HFFc6 (cell line): ENCODE measurements at regions not wholly inside any gene's neighbourhood (a gene's known extent, or its start where the extent isn't known, plus 50 kb on each side); places are given as distances from the start of the nearest gene placed in this dataset.

Source experiments
- DNase-seq: peaks from one replicate; pipeline ENCODE4 v3.0.0-alpha.2; 2018
- H3K27ac Mint-ChIP-seq: 2 replicates; pipeline ENCODE4 v1.8.0; 2020; ENCODE audit warnings: mild to moderate bottlenecking, mixed read lengths
- H3K27me3 Mint-ChIP-seq: 2 replicates; pipeline ENCODE4 v1.8.0; 2021; ENCODE audit warnings: mild to moderate bottlenecking, moderate library complexity, mixed read lengths; ENCODE audit not compliant: insufficient read depth
- H3K36me3 Mint-ChIP-seq: 2 replicates; pipeline ENCODE4 v1.8.0; 2021; ENCODE audit warnings: low read depth, mixed read lengths
- H3K4me1 Mint-ChIP-seq: 2 replicates; pipeline ENCODE4 v1.8.0; 2020; ENCODE audit warnings: low read depth, mixed read lengths
- H3K4me3 Mint-ChIP-seq: 2 replicates; pipeline ENCODE4 v1.8.0; 2020; ENCODE audit warnings: mild to moderate bottlenecking, moderate library complexity, mixed read lengths
- H3K9me3 Mint-ChIP-seq: 2 replicates; pipeline ENCODE4 v1.8.0; 2020; ENCODE audit warnings: mild to moderate bottlenecking, mixed read lengths
- TF ChIP-seq, protein P1 (sequence below): fragments of 200-600 bp; sonication (generic); IDR thresholded peaks from 2 replicates; pipeline ENCODE4 v1.5.0; 2021; ENCODE audit warnings: antibody characterized with exemption, mild to moderate bottlenecking

DNA sequence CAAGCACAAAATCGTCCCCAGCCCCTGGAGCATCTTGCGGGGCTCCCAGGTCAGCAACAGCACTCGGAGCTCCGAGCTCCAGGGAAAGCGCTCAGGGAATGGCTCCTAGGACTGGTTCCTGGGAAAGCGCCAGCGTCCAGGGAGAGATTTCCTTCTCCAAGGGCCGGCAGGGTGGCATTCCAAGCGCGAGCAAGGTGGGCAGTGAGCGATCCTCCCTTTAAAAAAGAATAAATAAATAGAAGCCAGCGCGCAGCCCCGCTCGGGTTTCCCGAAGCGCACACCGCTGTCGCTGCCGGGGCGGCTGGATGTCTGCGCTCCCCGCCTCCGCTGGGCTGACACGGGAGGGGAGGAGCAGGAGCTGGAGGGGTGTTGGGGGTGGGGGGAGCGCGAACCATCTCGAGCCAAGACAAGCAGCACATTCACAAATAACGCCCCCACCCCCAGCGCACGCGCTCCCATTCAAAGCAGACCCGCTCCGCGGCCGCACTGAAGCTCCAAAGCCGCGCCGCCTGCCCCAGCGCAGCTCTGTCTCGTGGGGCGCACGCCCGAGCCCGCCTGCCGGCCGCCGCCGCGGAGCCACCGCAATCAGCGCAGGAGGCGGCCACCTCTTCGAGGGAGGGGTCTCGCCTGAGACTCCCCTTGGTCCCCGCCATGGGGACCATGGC, 327.4 kb downstream of the SH3GL2 start:
- no peaks in the 10 kb centered on the region for H3K4me1 Mint-ChIP-seq
- no peak overlapping the region for H3K27ac Mint-ChIP-seq
- no peak overlapping the region for H3K4me3 Mint-ChIP-seq
- H3K36me3 Mint-ChIP-seq = no peaks in the 10 kb centered on the region
- H3K27me3 Mint-ChIP-seq = peaks cover 6% of the 10 kb centered on the region; the same call in 1 of the 2 replicates
- no peak for DNase-seq
- H3K9me3 Mint-ChIP-seq = peaks cover 8% of the 10 kb centered on the region
- TF ChIP-seq, protein P1, sequence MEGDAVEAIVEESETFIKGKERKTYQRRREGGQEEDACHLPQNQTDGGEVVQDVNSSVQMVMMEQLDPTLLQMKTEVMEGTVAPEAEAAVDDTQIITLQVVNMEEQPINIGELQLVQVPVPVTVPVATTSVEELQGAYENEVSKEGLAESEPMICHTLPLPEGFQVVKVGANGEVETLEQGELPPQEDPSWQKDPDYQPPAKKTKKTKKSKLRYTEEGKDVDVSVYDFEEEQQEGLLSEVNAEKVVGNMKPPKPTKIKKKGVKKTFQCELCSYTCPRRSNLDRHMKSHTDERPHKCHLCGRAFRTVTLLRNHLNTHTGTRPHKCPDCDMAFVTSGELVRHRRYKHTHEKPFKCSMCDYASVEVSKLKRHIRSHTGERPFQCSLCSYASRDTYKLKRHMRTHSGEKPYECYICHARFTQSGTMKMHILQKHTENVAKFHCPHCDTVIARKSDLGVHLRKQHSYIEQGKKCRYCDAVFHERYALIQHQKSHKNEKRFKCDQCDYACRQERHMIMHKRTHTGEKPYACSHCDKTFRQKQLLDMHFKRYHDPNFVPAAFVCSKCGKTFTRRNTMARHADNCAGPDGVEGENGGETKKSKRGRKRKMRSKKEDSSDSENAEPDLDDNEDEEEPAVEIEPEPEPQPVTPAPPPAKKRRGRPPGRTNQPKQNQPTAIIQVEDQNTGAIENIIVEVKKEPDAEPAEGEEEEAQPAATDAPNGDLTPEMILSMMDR = no peak

DNA sequence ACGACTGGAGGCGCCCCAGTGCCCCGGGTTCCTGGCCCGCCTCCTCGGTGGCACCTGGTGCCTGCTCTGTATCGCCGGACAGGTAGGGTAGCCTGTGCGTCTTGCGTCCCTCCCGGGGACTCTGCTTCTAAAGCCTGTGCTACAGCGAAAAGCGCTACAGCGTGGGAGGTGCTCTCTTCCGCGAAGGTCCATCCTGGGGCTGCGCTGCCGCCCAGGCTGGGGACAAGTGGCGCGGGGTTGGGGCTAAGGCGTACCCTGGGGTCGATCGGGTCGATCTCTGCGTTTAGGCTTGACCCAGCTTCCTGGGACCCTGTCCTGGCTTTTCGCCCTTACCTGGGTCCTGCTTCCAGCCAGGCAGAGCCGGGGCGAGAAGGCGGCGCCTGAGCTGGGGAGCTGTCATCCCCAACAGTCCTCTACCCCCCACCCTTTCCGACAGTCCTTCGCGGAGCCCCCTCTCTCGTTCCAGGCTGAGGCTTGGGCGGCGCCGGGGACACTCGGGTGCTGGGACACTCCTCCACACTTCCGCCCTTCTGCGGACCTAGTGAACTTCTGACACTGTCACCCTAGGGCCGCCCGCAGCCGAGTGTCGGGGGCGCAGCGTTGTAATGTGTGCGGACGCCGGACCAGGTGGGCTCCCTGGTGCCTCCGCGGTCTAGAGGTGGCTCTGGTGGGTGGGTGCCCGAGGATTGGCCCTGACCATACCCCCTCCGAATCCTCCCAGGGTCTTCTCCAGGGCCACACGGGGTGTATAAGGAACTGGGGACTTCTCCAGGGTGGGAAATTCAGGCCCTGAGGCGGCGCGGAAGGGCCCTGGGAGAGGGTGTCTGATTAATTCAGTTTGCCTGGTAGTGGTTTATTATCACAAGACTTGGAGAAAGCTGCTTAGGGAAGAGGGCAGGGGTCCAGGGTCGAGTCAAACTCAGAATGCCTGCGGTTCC, 328.2 kb downstream of the SH3GL2 start:
- TF ChIP-seq, protein P1 = no peak
- H3K4me3 Mint-ChIP-seq = no peak overlapping the region
- H3K4me1 Mint-ChIP-seq = no peaks in the 10 kb centered on the region
- H3K27me3 Mint-ChIP-seq = peaks cover 6% of the 10 kb centered on the region; the same call in 1 of the 2 replicates
- DNase-seq = no peak
- H3K36me3 Mint-ChIP-seq = no peaks in the 10 kb centered on the region
- peaks cover 8% of the 10 kb centered on the region for H3K9me3 Mint-ChIP-seq
- no peak overlapping the region for H3K27ac Mint-ChIP-seq

DNA sequence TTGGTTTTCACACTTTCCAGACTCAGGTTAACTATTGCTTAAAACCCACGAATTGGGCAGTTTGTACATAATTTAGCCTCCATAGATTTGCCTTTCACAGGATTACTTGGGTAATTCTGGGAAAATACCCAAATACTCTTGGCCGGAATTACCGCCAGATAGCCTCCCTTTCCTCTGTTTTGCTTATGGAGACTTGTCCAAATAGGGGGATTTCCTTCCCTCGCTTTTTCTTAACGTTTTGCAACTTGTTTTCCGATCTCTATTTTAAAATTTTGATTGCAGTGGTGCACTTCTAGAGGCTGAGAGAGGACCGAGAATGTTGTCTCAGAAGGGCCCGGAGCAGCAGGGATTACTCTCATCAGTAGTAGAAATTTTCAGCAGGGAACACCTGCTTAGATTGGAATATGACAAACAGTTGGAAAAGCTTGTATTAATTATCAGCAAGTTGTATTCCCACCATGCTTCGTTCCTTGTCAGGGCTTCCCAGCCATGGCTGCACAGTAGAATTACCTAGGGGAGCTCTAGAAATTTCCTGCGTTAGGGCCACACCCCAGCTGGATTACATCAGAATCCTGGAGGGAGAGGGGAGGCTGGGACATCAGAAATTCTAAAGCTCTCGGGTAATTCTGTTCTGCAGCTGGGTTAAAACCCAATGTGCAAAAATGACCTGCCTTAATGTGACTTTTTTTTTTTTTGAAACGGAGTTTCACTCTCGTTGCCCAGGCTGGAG, 329.1 kb downstream of the SH3GL2 start:
- H3K9me3 Mint-ChIP-seq = peaks cover 4% of the 10 kb centered on the region
- DNase-seq = no peak
- H3K27me3 Mint-ChIP-seq = peaks cover 6% of the 10 kb centered on the region; the same call in 1 of the 2 replicates
- TF ChIP-seq, protein P1 = no peak
- no peaks in the 10 kb centered on the region for H3K4me1 Mint-ChIP-seq
- H3K27ac Mint-ChIP-seq = no peak overlapping the region
- H3K36me3 Mint-ChIP-seq = no peaks in the 10 kb centered on the region
- no peak overlapping the region for H3K4me3 Mint-ChIP-seq

DNA sequence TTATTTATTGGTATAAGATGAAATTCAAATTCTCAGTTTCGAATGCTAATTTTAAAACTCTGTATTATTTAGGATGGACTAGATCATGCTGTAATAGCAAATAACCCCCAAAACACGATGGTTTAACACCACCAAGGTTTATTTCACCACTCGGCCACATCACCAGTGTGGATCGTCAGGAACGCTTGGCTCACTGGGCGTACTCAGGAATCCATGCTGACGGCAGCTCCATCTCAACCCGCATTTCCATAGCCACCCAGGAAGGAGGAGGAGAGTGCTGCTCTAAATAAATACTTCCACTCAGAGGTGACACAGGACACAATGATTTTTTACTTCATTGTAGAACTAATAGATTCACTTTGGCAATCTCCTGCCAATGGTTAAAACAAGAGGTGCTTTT, 347.4 kb downstream of the SH3GL2 start:
- H3K9me3 Mint-ChIP-seq = no peaks in the 10 kb centered on the region; the same call in 1 of the 2 replicates
- H3K4me1 Mint-ChIP-seq = no peaks in the 10 kb centered on the region
- H3K4me3 Mint-ChIP-seq = no peak overlapping the region
- no peak for DNase-seq
- H3K27me3 Mint-ChIP-seq = no peaks in the 10 kb centered on the region; the same call in 1 of the 2 replicates
- H3K27ac Mint-ChIP-seq = no peak overlapping the region
- TF ChIP-seq, protein P1 = no peak
- no peaks in the 10 kb centered on the region for H3K36me3 Mint-ChIP-seq

DNA sequence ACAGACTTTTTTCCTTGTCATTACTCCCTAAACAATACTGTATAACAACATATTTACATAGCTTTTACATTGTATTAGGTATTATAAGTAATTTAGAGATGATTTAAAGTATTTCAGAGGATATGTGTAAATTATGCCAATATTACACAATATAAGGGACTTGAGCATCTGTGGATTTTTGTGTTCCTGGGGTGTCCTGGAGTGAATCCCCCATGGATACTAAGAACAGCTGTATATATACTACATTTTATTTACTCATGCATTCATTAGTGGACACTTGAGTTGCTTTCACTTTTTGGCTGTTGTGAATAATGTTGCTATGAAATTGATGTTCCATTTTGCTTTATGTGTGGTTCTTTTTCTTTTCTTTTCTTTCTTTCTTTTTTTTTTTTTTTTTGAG, 348.8 kb downstream of the SH3GL2 start:
- no peak overlapping the region for H3K4me3 Mint-ChIP-seq
- H3K9me3 Mint-ChIP-seq = no peaks in the 10 kb centered on the region; the same call in 1 of the 2 replicates
- no peak overlapping the region for H3K27ac Mint-ChIP-seq
- DNase-seq = no peak
- TF ChIP-seq, protein P1 = no peak
- H3K36me3 Mint-ChIP-seq = no peaks in the 10 kb centered on the region
- no peaks in the 10 kb centered on the region for H3K4me1 Mint-ChIP-seq
- H3K27me3 Mint-ChIP-seq = no peaks in the 10 kb centered on the region; the same call in 1 of the 2 replicates
